H9 (cell line): ENCODE measurements at regions not wholly inside any gene's neighbourhood (a gene's known extent, or its start where the extent isn't known, plus 50 kb on each side); places are given as distances from the start of the nearest gene placed in this dataset.

Experiments
- DNase-seq: peaks from one replicate; pipeline ENCODE4 v3.0.0-alpha.2; 2017
- H2AFZ ChIP-seq: one replicate; pipeline ENCODE4 v1.6.1; 2013; ENCODE audit warnings: mild to moderate bottlenecking, low read length, control low read depth, moderate library complexity
- H2AK5ac ChIP-seq: 2 replicates; pipeline ENCODE4 v1.6.1; 2013; ENCODE audit warnings: low read length, control low read depth, mixed read lengths; ENCODE audit not compliant: insufficient read length
- H2BK120ac ChIP-seq: one replicate; pipeline ENCODE4 v1.6.1; 2013; ENCODE audit warnings: low read depth, mild to moderate bottlenecking, low read length, control low read depth, inconsistent platforms; ENCODE audit not compliant: poor library complexity, severe bottlenecking
- H2BK12ac ChIP-seq: 2 replicates; pipeline ENCODE4 v1.6.1; 2013; ENCODE audit warnings: low read length, control low read depth, mixed read lengths, low read depth; ENCODE audit not compliant: insufficient read length
- H2BK15ac ChIP-seq: 2 replicates; pipeline ENCODE4 v1.6.1; 2013; ENCODE audit warnings: low read depth, low read length, control low read depth
- H2BK20ac ChIP-seq: one replicate; pipeline ENCODE4 v1.6.1; 2013; ENCODE audit warnings: low read depth, mild to moderate bottlenecking, low read length, control low read depth, inconsistent platforms; ENCODE audit not compliant: poor library complexity, severe bottlenecking
- H2BK5ac ChIP-seq: 2 replicates; pipeline ENCODE4 v1.6.1; 2013; ENCODE audit warnings: low read length, control low read depth, mixed read lengths; ENCODE audit not compliant: insufficient read length
- H3K14ac ChIP-seq: 2 replicates; pipeline ENCODE4 v1.6.1; 2013; ENCODE audit warnings: low read length, control low read depth; ENCODE audit not compliant: insufficient read depth
- H3K18ac ChIP-seq: 2 replicates; pipeline ENCODE4 v1.6.1; 2013; ENCODE audit warnings: low read depth, mild to moderate bottlenecking, mixed read lengths, low read length, control low read depth; ENCODE audit not compliant: insufficient read length
- H3K23ac ChIP-seq: 2 replicates; pipeline ENCODE4 v1.6.1; 2013; ENCODE audit warnings: low read length, control low read depth, mixed read lengths, low read depth; ENCODE audit not compliant: insufficient read length
- H3K23me2 ChIP-seq: 2 replicates; pipeline ENCODE4 v1.6.1; 2013; ENCODE audit warnings: low read depth, mild to moderate bottlenecking, mixed read lengths, low read length, control low read depth; ENCODE audit not compliant: insufficient read length, poor library complexity, severe bottlenecking
- H3K27ac ChIP-seq: 2 replicates; pipeline ENCODE4 v1.5.1; 2013; ENCODE audit warnings: low read length, control low read depth, mixed read lengths, low read depth; ENCODE audit not compliant: insufficient read length
- H3K27me3 ChIP-seq: 2 replicates; pipeline ENCODE4 v1.6.1; 2013; ENCODE audit warnings: low read length, control low read depth, inconsistent platforms; ENCODE audit not compliant: insufficient read depth
- H3K4ac ChIP-seq: 2 replicates; pipeline ENCODE4 v1.6.1; 2013; ENCODE audit warnings: low read depth, mild to moderate bottlenecking, control low read depth, inconsistent platforms, low read length, moderate library complexity
- H3K4me1 ChIP-seq: 2 replicates; pipeline ENCODE4 v1.6.1; 2013; ENCODE audit warnings: low read length, control low read depth, inconsistent platforms; ENCODE audit not compliant: insufficient read depth
- H3K4me2 ChIP-seq: 2 replicates; pipeline ENCODE4 v1.6.1; 2013; ENCODE audit warnings: low read length, control low read depth, mixed read lengths; ENCODE audit not compliant: insufficient read length, insufficient read depth
- H3K56ac ChIP-seq: 2 replicates; pipeline ENCODE4 v1.6.1; 2013; ENCODE audit warnings: low read depth, mild to moderate bottlenecking, mixed read lengths, low read length, control low read depth; ENCODE audit not compliant: insufficient read length
- H3K79me1 ChIP-seq: 2 replicates; pipeline ENCODE4 v1.6.1; 2013; ENCODE audit warnings: low read depth, mild to moderate bottlenecking, moderate library complexity, low read length, control low read depth, inconsistent platforms; ENCODE audit not compliant: insufficient read depth, poor library complexity, severe bottlenecking
- H3K79me2 ChIP-seq: 2 replicates; pipeline ENCODE4 v1.6.1; 2013; ENCODE audit warnings: low read length, control low read depth, inconsistent platforms; ENCODE audit not compliant: insufficient read depth
- H3K9ac ChIP-seq: 2 replicates; pipeline ENCODE4 v1.6.1; 2013; ENCODE audit warnings: low read length, control low read depth, mixed read lengths; ENCODE audit not compliant: insufficient read length; ENCODE audit errors: extremely low read depth
- H3K9me3 ChIP-seq: one replicate; pipeline ENCODE4 v1.6.1; 2013; ENCODE audit warnings: low read depth, low read length, inconsistent platforms; ENCODE audit not compliant: control insufficient read depth
- H3T11ph ChIP-seq: one replicate; pipeline ENCODE4 v1.6.1; 2013; ENCODE audit warnings: mild to moderate bottlenecking, low read length, control low read depth, inconsistent platforms
- H4K20me1 ChIP-seq: one replicate; pipeline ENCODE4 v1.6.1; 2013; ENCODE audit not compliant: control insufficient read depth, insufficient read length, insufficient read depth
- H4K5ac ChIP-seq: 2 replicates; pipeline ENCODE4 v1.6.1; 2013; ENCODE audit warnings: low read depth, mild to moderate bottlenecking, mixed read lengths, low read length, control low read depth; ENCODE audit not compliant: insufficient read length
- H4K8ac ChIP-seq: replicated peaks from 2 replicates; pipeline ENCODE4 v1.6.1; 2013; ENCODE audit warnings: low read length, control low read depth, mixed read lengths, low read depth; ENCODE audit not compliant: insufficient read length
- H4K91ac ChIP-seq: 2 replicates; pipeline ENCODE4 v1.6.1; 2013; ENCODE audit warnings: low read depth, mild to moderate bottlenecking, moderate library complexity, mixed read lengths, low read length, control low read depth; ENCODE audit not compliant: insufficient read length
- H3K27ac Mint-ChIP-seq, 3 experiments: 2 replicates in 2 of 3; 3 replicates in 1 of 3; pipeline ENCODE4 v1.8.0; 2020 to 2021; ENCODE audit warnings: mixed read lengths in 3 of 3, mild to moderate bottlenecking in 1 of 3, moderate library complexity in 1 of 3
- H3K27me3 Mint-ChIP-seq: 2 replicates; pipeline ENCODE4 v1.8.0; 2021; ENCODE audit warnings: low read depth, mild to moderate bottlenecking, moderate library complexity, mixed read lengths
- H3K36me3 Mint-ChIP-seq, 3 experiments: 2 replicates in 2 of 3; 3 replicates in 1 of 3; pipeline ENCODE4 v1.8.0; 2020 to 2021; ENCODE audit warnings: low read depth in 3 of 3, mixed read lengths in 3 of 3; ENCODE audit not compliant: insufficient read depth in 1 of 3
- H3K4me1 Mint-ChIP-seq, 2 experiments: 2 replicates each; pipeline ENCODE4 v1.8.0; 2020; ENCODE audit warnings: mixed read lengths in 2 of 2
- H3K4me3 Mint-ChIP-seq, 2 experiments: 2 replicates in 1 of 2; 3 replicates in 1 of 2; pipeline ENCODE4 v1.8.0; 2020 to 2021; ENCODE audit warnings: mild to moderate bottlenecking in 2 of 2, mixed read lengths in 2 of 2, moderate library complexity in 1 of 2
- H3K9me3 Mint-ChIP-seq, 2 experiments: 2 replicates in 1 of 2; 3 replicates in 1 of 2; pipeline ENCODE4 v1.8.0; 2020; ENCODE audit warnings: mild to moderate bottlenecking in 2 of 2, mixed read lengths in 2 of 2, moderate library complexity in 1 of 2
- CTCF ChIP-seq: fragments of 200-600 bp; sonication (generic); conservative IDR thresholded peaks from 3 replicates; pipeline ENCODE4 v1.8.0; 2021; ENCODE audit warnings: antibody characterized with exemption, mild to moderate bottlenecking
- WGBS: extraction: QIAGEN DNeasy Blood & Tissue Kit; methylation state at CpG from one replicate; pipeline ENCODE4 v1.1.7; 2013; ENCODE audit warnings: missing lambda C conversion rate, low lambda C conversion rate, mixed read lengths; ENCODE audit not compliant: insufficient read length; ENCODE audit errors: extremely low coverage; 5-methylcytosine and 5-hydroxymethylcytosine counted together

- no peaks in the 10 kb centered on the region for H3K23me2 ChIP-seq
- no peak overlapping the region for H4K8ac ChIP-seq
- no peak overlapping the region for H3K4me2 ChIP-seq
- no peaks in the 10 kb centered on the region for H3K27me3 ChIP-seq
- no peak for TF ChIP-seq CTCF
- H3K27ac Mint-ChIP-seq = no peak overlapping the region
- peaks cover 7 to 9% of the 10 kb centered on the region in 2 experiments; a peak in 4 of 5 replicates for H3K9me3 Mint-ChIP-seq
- H2BK120ac ChIP-seq = no peak overlapping the region
- H3K4me1 Mint-ChIP-seq = no peaks in the 10 kb centered on the region
- H2AFZ ChIP-seq = no peak overlapping the region
- H3K79me1 ChIP-seq = no peaks in the 10 kb centered on the region
- no peaks in the 10 kb centered on the region for H3K4me1 ChIP-seq
- no peak overlapping the region for H3K14ac ChIP-seq
- no peaks in the 10 kb centered on the region for H3K79me2 ChIP-seq
- H3K23ac ChIP-seq = no peak overlapping the region
- no peak overlapping the region for H2BK5ac ChIP-seq
- no peak overlapping the region for H3K9ac ChIP-seq
- no peak overlapping the region for H2BK15ac ChIP-seq
- H2BK20ac ChIP-seq = no peak overlapping the region
- H3K4me3 Mint-ChIP-seq = no peak overlapping the region
- no peak overlapping the region for H4K91ac ChIP-seq
- H3K4ac ChIP-seq = no peak overlapping the region
- no peak overlapping the region for H2AK5ac ChIP-seq
- no peak overlapping the region for H2BK12ac ChIP-seq
- no peaks in the 10 kb centered on the region; a peak in 1 of 7 replicates for H3K36me3 Mint-ChIP-seq
- no peaks in the 10 kb centered on the region for H4K20me1 ChIP-seq
- no CpG with 5 or more reads among the region's 2 CpGs for WGBS
- no peak overlapping the region for H3K56ac ChIP-seq
- H3K27me3 Mint-ChIP-seq = peaks cover 2% of the 10 kb centered on the region; the same call in 1 of the 2 replicates
- no peak overlapping the region for H4K5ac ChIP-seq
- no peaks in the 10 kb centered on the region for H3K9me3 ChIP-seq
- H3T11ph ChIP-seq = no peak overlapping the region
- H3K27ac ChIP-seq = no peak overlapping the region
- DNase-seq = no peak
- H3K18ac ChIP-seq = no peak overlapping the region
These were observed 185.5 kb downstream of the COL12A1 start for GRCh38 chr6:75020376-75020775.
